Calu3 (cell line): ENCODE measurements at regions not wholly inside any gene's neighbourhood (a gene's known extent, or its start where the extent isn't known, plus 50 kb on each side); places are given as distances from the start of the nearest gene placed in this dataset.

Experiments
- BruUV-seq: library from RNA; stranded (reverse); fragments of 400-500 nt; replicated peaks from 2 replicates; lab custom pipeline; 2021; lab: Mats Ljungman, UMichigan
- CTCF ChIA-PET: fragments of 300-600 bp; sonication (Branson Sonifier 250); formaldehyde crosslinking; loops from one replicate; lab custom pipeline; 2022; ENCODE audit warnings: antibody characterized with exemption; lab: Charles Lee
- DNase-seq: peaks from one replicate; pipeline ENCODE4 v3.0.0; 2022
- H3K27ac Mint-ChIP-seq: one replicate; pipeline ENCODE4 v1.8.0; 2022; ENCODE audit warnings: mixed read lengths; ENCODE audit not compliant: unreplicated experiment
- H3K27me3 Mint-ChIP-seq: one replicate; pipeline ENCODE4 v1.8.0; 2022; ENCODE audit warnings: mixed read lengths; ENCODE audit not compliant: unreplicated experiment
- H3K36me3 Mint-ChIP-seq: one replicate; pipeline ENCODE4 v1.8.0; 2022; ENCODE audit warnings: mild to moderate bottlenecking, moderate library complexity, mixed read lengths; ENCODE audit not compliant: insufficient read depth, unreplicated experiment
- H3K4me1 Mint-ChIP-seq: one replicate; pipeline ENCODE4 v1.8.0; 2022; ENCODE audit warnings: mild to moderate bottlenecking, low read depth, mixed read lengths; ENCODE audit not compliant: unreplicated experiment
- H3K4me3 Mint-ChIP-seq: one replicate; pipeline ENCODE4 v1.8.0; 2022; ENCODE audit warnings: mild to moderate bottlenecking, low read depth, moderate library complexity, mixed read lengths; ENCODE audit not compliant: unreplicated experiment
- H3K9me3 Mint-ChIP-seq: one replicate; pipeline ENCODE4 v1.8.0; 2022; ENCODE audit warnings: low read depth, mixed read lengths; ENCODE audit not compliant: unreplicated experiment
- CTCF ChIP-seq: fragments of 200-600 bp; IDR thresholded peaks from one replicate; pipeline ENCODE4 v1.8.0; 2022; ENCODE audit warnings: antibody characterized with exemption; ENCODE audit not compliant: unreplicated experiment
- intact Hi-C: fragments of 100-400 bp; cut with micrococcal nuclease; formaldehyde crosslinking; loops from one replicate; pipeline ENCODE4 v1.10.0; 2022; ENCODE audit not compliant: unreplicated experiment

GRCh38 chr5:143492783-143493182 lies 89.3 kb upstream of the NR3C1 start:
- Mint-ChIP-seq H3K36me3 (no peaks in the 10 kb centered on the region), H3K27ac (no peak overlapping the region), H3K9me3 (peaks cover 8% of the 10 kb centered on the region), H3K4me1 (peaks cover 23% of the 10 kb centered on the region), H3K4me3 (no peak overlapping the region), H3K27me3 (no peaks in the 10 kb centered on the region)
- no peak for TF ChIP-seq CTCF
- CTCF ChIA-PET: no interaction called here
- DNase-seq: no peak
- intact Hi-C loops: no loop called here
- no TSS peak for BruUV-seq

GRCh38 chr5:143491646-143492045 lies 88.2 kb upstream of the NR3C1 start:
- H3K27me3 Mint-ChIP-seq: no peaks in the 10 kb centered on the region
- H3K27ac Mint-ChIP-seq: no peak overlapping the region
- H3K4me3 Mint-ChIP-seq: no peak overlapping the region
- peaks cover 23% of the 10 kb centered on the region for H3K4me1 Mint-ChIP-seq
- intact Hi-C loops: no loop called here
- no peak for DNase-seq
- no peak for TF ChIP-seq CTCF
- CTCF ChIA-PET: no interaction called here
- no peaks in the 10 kb centered on the region for H3K36me3 Mint-ChIP-seq
- no TSS peak for BruUV-seq
- peaks cover 8% of the 10 kb centered on the region for H3K9me3 Mint-ChIP-seq

GRCh38 chr5:143488381-143488780 lies 84.9 kb upstream of the NR3C1 start:
- BruUV-seq: no TSS peak
- H3K27ac Mint-ChIP-seq: no peak overlapping the region
- peaks cover 12% of the 10 kb centered on the region for H3K9me3 Mint-ChIP-seq
- CTCF ChIA-PET: no interaction called here
- intact Hi-C loops: no loop called here
- DNase-seq: no peak
- H3K27me3 Mint-ChIP-seq: no peaks in the 10 kb centered on the region
- TF ChIP-seq CTCF: no peak
- H3K4me1 Mint-ChIP-seq: no peaks in the 10 kb centered on the region
- H3K36me3 Mint-ChIP-seq: no peaks in the 10 kb centered on the region
- no peak overlapping the region for H3K4me3 Mint-ChIP-seq

GRCh38 chr5:143484601-143485000 lies 81.1 kb upstream of the NR3C1 start:
- DNase-seq: no peak
- H3K36me3 Mint-ChIP-seq: no peaks in the 10 kb centered on the region
- H3K9me3 Mint-ChIP-seq: peaks cover 7% of the 10 kb centered on the region
- H3K27ac Mint-ChIP-seq: no peak overlapping the region
- CTCF ChIA-PET: interaction anchor here (0.7 kb wide), 1 partner anchor 330 kb away, joined by 3 read pairs; no protein-coding TSS in a partner anchor
- H3K4me3 Mint-ChIP-seq: no peak overlapping the region
- no peak for TF ChIP-seq CTCF
- no TSS peak for BruUV-seq
- H3K27me3 Mint-ChIP-seq: no peaks in the 10 kb centered on the region
- H3K4me1 Mint-ChIP-seq: peaks cover 9% of the 10 kb centered on the region
- intact Hi-C loops: no loop called here
